GM19468 (cell line): ENCODE measurements at regions not wholly inside any gene's neighbourhood (a gene's known extent, or its start where the extent isn't known, plus 50 kb on each side); places are given as distances from the start of the nearest gene placed in this dataset.
"Not testable (repeated sequence)": the region's sequence is repeated elsewhere in the genome, so short reads cannot be mapped to it uniquely, and the experiment has no call there.

ENCODE experiments used
- ATAC-seq: cut with Tn5 transposase; IDR thresholded peaks from one replicate; pipeline ENCODE4 v1.9.1; 2021; ENCODE audit warnings: mild to moderate bottlenecking, moderate library complexity, moderate number of reproducible peaks; ENCODE audit not compliant: unreplicated experiment; ENCODE audit errors: extremely low read depth

GRCh38 chr4:31234494-31234893 is 514.3 kb downstream of the PCDH7 start:
- ATAC-seq, result peak; percentile 21

- no peak for ATAC-seq
Measured at GRCh38 chr4:31234901-31235300, 514.7 kb downstream of the PCDH7 start.

GRCh38 chr4:31236020-31236638 is 516.0 kb downstream of the PCDH7 start:
- ATAC-seq, result no peak

GRCh38 chr4:31236639-31237173 is 516.5 kb downstream of the PCDH7 start:
- no peak for ATAC-seq

DNA sequence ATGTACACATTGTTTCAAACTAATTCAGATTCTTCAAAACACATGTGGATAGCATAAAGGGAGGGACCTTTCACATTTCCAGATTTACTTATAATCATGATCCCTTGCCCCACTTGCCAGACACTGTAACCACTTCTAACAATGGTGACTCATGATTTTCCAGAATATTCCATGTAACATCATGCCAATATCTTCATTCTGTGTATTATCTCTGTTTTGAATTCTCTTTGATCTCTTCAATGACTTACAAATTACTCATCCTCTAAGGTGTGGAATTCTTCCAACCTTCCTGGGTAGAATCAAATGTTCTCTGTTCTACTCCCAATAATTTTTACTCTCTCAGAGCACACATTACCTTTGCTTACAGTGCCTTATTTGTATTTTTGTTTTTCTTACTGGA is 517.1 kb downstream of the PCDH7 start:
- ATAC-seq, result no peak

DNA sequence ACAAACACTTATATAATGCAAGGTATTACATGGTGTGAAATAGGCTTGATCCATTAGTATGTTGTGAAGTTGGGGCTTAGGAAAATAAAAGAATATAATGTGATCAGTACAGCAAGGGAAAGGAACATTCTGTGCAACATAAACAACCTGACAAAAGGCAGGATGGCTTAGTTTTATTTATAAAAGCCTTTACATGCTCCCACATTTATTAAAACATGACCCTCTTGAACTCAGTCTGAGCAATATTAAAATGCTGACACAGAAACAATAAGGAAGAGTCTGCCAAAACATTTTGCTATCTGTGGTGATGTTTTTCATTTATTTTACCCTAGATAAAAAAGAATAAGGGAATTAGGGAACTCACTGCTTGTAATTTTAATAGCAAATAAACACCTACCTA is 519.7 kb downstream of the PCDH7 start:
- no peak for ATAC-seq

DNA sequence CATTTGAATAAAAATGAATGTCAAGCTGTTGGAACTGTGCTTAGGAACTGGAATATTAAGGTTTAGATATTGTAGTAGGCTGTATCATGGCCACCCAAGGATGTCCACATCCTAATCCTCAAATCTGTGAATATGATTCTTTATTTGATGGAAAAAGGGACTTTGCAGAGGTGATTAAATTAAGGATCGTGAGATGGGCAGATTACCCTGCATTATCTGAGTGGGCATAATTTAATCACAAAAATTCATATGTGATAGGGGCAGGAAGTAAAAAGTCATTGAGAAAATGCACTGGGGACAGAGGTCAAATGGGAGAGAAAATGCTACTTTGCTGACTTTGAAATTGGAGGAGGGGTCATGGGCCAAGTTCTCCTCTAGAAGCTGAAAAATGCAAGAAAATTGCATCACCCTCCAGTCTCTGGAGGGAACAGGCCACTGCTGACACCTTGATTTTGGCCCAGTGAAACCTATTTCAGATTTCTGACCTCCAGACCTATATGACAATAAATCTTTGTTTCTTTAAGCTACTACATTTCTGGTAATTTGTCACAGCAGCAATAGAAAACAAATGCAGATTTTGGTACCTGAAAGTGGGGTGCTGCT is 521.4 kb downstream of the PCDH7 start:
- no peak for ATAC-seq

DNA sequence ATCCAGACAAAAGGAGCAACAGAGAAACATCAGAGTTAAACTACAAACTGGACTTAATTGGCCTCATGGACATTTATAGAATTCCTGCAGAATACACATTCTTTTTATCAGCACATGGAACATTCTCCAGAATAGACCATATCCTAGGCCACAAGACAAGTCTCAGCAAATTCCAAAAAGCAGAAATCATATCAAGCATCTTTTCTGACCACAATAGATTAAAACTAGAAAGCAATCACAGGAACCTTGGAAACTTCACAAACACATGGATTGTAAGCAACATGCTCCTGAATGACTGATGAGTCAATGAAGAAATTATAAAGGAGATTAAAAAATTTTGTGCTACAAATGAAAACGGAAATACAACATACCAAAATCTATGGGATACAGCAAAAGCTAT is 526.7 kb downstream of the PCDH7 start:
- ATAC-seq, result no peak

DNA sequence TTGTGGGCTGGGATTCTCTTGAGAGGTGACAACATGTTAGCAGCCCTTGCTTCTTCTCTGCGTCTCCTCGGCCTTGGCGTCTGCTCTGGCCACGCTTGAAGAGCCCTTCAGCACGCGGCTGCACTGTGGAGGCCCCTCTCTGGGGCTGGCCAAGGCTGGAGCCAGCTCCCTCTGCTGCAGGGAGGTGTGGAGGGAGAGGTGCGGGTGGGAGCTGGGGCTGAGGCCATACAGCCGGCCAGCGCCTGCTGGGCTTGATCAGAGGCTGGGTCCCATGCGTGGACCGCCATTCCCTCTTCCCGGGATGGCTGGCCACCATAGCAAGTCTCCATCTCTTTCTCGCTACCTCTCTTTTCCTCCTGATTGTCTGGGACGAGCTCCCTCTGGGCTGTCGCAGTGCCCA is 539.0 kb downstream of the PCDH7 start:
- ATAC-seq, result no peak

- no peak for ATAC-seq
Measured at GRCh38 chr4:31261632-31262031, 541.5 kb downstream of the PCDH7 start.

GRCh38 chr4:31266094-31266493 is 545.9 kb downstream of the PCDH7 start:
- not testable (repeated sequence) for ATAC-seq

GRCh38 chr4:31272331-31273061 is 552.3 kb downstream of the PCDH7 start:
- ATAC-seq, result no peak

DNA sequence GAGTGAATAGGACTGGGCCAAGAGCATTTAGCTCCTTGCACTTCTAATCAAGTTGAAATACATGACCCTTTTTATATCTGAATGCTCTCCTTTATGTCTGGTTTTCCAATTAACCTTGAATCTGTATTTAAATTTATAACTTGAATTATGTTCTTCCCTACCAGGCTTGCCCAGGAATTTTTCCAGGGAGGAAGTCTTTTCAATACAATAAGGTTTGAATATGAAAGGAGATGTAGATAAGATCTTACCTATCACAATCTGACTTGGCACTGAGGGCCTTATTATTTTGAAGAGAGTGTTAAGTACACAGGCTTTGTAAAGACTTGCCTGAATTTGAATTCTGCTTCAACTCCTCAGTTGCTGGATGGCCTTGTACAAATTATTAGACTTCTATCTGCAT is 555.7 kb downstream of the PCDH7 start:
- ATAC-seq, result no peak

DNA sequence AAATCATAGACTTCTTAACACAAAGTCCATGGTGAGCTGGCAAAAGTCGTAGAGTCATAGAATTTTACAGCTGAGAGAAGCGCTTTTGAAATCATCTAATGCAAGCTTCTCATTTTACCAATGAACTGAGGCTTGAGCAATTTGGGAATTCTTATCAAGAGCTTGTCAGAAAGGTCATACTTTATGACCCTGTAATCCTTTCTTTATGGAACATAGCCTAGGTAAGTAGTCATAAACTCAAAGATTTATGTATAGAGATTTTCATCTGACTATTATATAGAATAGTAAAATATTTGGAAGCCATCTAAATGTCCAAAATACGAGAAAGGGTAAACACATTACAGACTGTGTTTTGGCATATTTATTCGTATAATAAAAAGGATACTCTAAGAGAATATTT is 563.5 kb downstream of the PCDH7 start:
- ATAC-seq, result no peak

DNA sequence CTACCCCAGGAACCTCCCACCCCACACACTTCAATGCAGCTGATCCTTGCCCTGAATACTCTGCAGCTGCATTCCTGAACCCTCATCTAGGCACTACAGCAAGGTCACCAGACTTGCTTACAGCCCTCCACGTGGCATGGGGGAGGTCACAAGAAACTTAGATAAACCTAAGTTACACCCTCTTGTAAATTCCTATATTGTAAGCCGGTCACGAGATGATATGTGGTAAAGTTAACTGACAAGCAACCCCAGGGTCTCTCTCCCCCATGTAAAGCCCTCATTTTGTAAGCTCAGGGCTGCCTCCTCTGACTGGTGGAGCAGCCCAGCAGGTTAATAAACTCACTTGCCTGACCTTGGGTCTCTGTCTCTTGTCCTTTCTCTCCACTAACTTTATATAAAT is 570.7 kb downstream of the PCDH7 start:
- no peak for ATAC-seq

- ATAC-seq, result no peak
Measured at GRCh38 chr4:31291238-31291637, 571.1 kb downstream of the PCDH7 start.

GRCh38 chr4:31294655-31295480 is 574.7 kb downstream of the PCDH7 start:
- no peak for ATAC-seq

- no peak for ATAC-seq
Measured at GRCh38 chr4:31298737-31299136, 578.6 kb downstream of the PCDH7 start.

GRCh38 chr4:31307029-31307428 is 586.9 kb downstream of the PCDH7 start:
- no peak for ATAC-seq

- no peak for ATAC-seq
Measured at GRCh38 chr4:31324814-31325213, 604.6 kb downstream of the PCDH7 start.

DNA sequence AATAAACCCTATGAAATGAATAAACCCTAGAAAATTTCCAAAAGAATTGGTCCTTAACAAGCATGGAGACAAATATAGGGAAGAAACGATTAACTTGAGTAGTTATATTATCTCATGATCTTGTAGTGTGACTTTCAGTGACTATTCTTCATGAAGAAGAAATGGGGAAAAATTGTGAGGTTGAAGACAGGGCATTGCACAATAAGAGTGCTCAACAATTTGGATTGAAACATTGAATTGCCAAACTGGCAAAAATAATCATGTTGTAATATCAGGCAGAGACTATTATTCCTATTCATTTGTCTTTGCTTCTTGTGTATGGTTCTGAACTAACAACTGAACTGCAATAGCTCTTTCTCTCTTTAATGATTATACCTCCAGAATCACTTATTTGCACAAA is 605.1 kb downstream of the PCDH7 start:
- ATAC-seq, result no peak
